ENCODE measurements at regions not wholly inside any gene's neighbourhood (a gene's known extent, or its start where the extent isn't known, plus 50 kb on each side); places are given as distances from the start of the nearest gene placed in this dataset.

DNA sequence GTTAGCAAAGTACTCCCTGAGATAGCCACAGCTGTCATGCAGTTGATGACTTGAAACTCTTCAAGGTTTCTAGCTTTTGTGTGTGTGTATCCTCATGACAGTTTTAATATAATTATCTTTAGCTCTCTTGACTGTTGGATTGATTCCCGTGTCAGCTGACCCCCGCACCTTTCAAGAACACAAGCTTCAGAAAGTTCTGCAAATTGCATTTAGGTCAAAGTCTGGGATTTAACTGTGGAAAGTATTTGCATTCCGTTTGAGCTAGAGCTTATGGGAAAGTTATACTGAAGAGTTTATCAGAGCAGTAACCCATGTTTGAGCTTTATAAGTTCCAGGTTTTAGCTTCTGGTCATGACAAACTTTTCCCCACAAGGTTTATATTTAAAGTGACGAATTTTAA is 380.1 kb upstream of the CHRM3 start (continued):
- no peak for TF ChIP-seq GTF2I (CRISPR knock-in tag; conservative IDR thresholded peaks at IDR 0.05)
- TF ChIP-seq NR1H2 (CRISPR knock-in tag; IDR thresholded peaks at IDR 0.05), result no peak
- no peak for TF ChIP-seq RELA (CRISPR knock-in tag; IDR thresholded peaks at IDR 0.05; ENCODE audit: borderline replicate concordance)
- TF ChIP-seq JUN (CRISPR knock-in tag; IDR thresholded peaks at IDR 0.05), result no peak
- no peak for TF ChIP-seq CREM (CRISPR knock-in tag; IDR thresholded peaks at IDR 0.05)
- no peak for TF ChIP-seq CBFB (CRISPR knock-in tag; IDR thresholded peaks at IDR 0.05; ENCODE audit: low read depth)

DNA sequence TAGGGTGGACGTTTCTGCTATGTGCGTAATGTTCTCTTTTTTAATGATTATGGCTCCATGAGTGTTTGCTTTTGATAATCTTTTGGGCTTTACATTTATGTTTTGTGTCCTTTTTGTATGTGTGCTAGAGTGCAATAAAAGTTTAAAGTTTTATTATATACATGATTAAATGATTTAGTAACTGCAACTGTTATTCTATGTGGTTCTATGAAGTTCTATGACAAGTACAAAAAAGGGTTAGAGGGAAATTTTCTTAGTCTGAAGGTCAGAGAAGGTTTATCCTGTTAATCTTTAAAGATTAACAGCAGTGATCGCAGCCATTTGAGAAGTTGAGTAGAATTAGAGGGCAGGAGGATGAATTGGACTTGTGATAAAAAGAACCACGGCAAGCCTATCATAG is 386.4 kb upstream of the CHRM3 start:
- no peak for ATAC-seq
- Mint-ChIP-seq H3K4me3 (no peak overlapping the region), H3K4me1 (no peaks in the 10 kb centered on the region), H3K27me3 (ENCODE audit: low read depth) (no peaks in the 10 kb centered on the region), H3K27ac (no peak overlapping the region), H3K9me3 (peaks cover 4% of the 10 kb centered on the region; the same call in 1 of the 2 replicates), H3K36me3 (no peaks in the 10 kb centered on the region)
- DNase-seq (ENCODE audit: low spot score), result no peak
- CTCF ChIA-PET, result no interaction called here
- POLR2A ChIA-PET, result no interaction called here
- TF ChIP-seq ZNF671 (CRISPR knock-in tag; IDR thresholded peaks at IDR 0.05) (no peak), NR3C1 (CRISPR knock-in tag; conservative IDR thresholded peaks at IDR 0.05; ENCODE audit: low read depth) (no peak), TEAD1 (CRISPR knock-in tag; IDR thresholded peaks at IDR 0.05) (no peak), RORB (CRISPR knock-in tag; IDR thresholded peaks at IDR 0.05) (no peak), ZNF232 (CRISPR knock-in tag; IDR thresholded peaks at IDR 0.05) (no peak), TEAD4 (CRISPR knock-in tag; IDR thresholded peaks at IDR 0.05) (no peak), ZNF121 (CRISPR knock-in tag; IDR thresholded peaks at IDR 0.05) (no peak), CREB1 (CRISPR knock-in tag; IDR thresholded peaks at IDR 0.05) (no peak), GABPB1 (CRISPR knock-in tag; IDR thresholded peaks at IDR 0.05) (no peak), NFATC4 (CRISPR knock-in tag; IDR thresholded peaks at IDR 0.05) (no peak), ZNF416 (CRISPR knock-in tag; IDR thresholded peaks at IDR 0.05) (no peak), GTF2I (CRISPR knock-in tag; conservative IDR thresholded peaks at IDR 0.05) (no peak), RELA (CRISPR knock-in tag; IDR thresholded peaks at IDR 0.05; ENCODE audit: borderline replicate concordance) (no peak)
- TF ChIP-seq, protein P1, sequence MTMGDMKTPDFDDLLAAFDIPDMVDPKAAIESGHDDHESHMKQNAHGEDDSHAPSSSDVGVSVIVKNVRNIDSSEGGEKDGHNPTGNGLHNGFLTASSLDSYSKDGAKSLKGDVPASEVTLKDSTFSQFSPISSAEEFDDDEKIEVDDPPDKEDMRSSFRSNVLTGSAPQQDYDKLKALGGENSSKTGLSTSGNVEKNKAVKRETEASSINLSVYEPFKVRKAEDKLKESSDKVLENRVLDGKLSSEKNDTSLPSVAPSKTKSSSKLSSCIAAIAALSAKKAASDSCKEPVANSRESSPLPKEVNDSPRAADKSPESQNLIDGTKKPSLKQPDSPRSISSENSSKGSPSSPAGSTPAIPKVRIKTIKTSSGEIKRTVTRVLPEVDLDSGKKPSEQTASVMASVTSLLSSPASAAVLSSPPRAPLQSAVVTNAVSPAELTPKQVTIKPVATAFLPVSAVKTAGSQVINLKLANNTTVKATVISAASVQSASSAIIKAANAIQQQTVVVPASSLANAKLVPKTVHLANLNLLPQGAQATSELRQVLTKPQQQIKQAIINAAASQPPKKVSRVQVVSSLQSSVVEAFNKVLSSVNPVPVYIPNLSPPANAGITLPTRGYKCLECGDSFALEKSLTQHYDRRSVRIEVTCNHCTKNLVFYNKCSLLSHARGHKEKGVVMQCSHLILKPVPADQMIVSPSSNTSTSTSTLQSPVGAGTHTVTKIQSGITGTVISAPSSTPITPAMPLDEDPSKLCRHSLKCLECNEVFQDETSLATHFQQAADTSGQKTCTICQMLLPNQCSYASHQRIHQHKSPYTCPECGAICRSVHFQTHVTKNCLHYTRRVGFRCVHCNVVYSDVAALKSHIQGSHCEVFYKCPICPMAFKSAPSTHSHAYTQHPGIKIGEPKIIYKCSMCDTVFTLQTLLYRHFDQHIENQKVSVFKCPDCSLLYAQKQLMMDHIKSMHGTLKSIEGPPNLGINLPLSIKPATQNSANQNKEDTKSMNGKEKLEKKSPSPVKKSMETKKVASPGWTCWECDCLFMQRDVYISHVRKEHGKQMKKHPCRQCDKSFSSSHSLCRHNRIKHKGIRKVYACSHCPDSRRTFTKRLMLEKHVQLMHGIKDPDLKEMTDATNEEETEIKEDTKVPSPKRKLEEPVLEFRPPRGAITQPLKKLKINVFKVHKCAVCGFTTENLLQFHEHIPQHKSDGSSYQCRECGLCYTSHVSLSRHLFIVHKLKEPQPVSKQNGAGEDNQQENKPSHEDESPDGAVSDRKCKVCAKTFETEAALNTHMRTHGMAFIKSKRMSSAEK (CRISPR knock-in tag; IDR thresholded peaks at IDR 0.05; ENCODE audit: borderline replicate concordance), result no peak
- TF ChIP-seq, protein P2, sequence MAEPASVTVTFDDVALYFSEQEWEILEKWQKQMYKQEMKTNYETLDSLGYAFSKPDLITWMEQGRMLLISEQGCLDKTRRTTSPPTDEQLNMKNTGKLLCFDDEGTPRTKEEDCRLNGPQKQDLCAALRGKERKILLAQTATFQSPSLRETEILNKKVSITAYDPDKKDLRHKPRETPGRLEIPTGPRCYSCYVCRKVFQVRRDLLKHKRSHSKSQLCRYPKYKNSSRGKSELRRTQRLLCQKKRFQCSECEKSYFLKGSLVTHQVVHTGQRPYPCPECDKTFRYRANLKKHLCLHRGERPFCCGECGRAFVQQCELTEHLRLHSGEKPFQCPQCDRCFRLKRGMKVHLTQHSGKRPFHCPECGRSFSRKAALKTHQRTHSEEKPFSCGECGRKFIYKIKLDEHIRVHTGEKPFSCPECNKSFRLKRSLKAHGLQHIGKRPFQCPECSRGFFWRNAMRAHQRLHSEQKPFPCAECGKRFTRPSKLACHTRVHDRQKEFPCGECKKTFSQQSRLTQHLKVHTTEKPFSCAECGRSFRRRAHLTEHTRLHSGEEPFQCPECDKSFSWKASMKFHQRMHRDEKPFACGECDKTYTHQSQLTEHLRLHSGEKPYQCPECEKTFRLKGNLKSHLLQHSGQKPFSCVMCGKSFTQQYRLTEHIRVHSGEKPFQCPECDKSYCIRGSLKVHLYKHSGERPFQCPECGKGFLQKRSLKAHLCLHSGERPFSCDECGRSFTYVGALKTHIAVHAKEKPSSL (CRISPR knock-in tag; conservative IDR thresholded peaks at IDR 0.05), result no peak
- TF ChIP-seq, protein P3, sequence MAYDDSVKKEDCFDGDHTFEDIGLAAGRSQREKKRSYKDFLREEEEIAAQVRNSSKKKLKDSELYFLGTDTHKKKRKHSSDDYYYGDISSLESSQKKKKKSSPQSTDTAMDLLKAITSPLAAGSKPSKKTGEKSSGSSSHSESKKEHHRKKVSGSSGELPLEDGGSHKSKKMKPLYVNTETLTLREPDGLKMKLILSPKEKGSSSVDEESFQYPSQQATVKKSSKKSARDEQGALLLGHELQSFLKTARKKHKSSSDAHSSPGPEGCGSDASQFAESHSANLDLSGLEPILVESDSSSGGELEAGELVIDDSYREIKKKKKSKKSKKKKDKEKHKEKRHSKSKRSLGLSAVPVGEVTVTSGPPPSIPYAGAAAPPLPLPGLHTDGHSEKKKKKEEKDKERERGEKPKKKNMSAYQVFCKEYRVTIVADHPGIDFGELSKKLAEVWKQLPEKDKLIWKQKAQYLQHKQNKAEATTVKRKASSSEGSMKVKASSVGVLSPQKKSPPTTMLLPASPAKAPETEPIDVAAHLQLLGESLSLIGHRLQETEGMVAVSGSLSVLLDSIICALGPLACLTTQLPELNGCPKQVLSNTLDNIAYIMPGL (CRISPR knock-in tag; IDR thresholded peaks at IDR 0.05), result no peak
- TF ChIP-seq, protein P4, sequence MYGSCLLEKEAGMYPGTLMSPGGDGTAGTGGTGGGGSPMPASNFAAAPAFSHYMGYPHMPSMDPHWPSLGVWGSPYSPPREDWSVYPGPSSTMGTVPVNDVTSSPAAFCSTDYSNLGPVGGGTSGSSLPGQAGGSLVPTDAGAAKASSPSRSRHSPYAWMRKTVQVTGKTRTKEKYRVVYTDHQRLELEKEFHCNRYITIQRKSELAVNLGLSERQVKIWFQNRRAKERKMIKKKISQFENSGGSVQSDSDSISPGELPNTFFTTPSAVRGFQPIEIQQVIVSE (CRISPR knock-in tag; IDR thresholded peaks at IDR 0.05; ENCODE audit: borderline replicate concordance), result no peak
- TF ChIP-seq, protein P5, sequence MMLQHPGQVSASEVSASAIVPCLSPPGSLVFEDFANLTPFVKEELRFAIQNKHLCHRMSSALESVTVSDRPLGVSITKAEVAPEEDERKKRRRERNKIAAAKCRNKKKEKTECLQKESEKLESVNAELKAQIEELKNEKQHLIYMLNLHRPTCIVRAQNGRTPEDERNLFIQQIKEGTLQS (CRISPR knock-in tag; conservative IDR thresholded peaks at IDR 0.05), result no peak
- TF ChIP-seq, protein P6, sequence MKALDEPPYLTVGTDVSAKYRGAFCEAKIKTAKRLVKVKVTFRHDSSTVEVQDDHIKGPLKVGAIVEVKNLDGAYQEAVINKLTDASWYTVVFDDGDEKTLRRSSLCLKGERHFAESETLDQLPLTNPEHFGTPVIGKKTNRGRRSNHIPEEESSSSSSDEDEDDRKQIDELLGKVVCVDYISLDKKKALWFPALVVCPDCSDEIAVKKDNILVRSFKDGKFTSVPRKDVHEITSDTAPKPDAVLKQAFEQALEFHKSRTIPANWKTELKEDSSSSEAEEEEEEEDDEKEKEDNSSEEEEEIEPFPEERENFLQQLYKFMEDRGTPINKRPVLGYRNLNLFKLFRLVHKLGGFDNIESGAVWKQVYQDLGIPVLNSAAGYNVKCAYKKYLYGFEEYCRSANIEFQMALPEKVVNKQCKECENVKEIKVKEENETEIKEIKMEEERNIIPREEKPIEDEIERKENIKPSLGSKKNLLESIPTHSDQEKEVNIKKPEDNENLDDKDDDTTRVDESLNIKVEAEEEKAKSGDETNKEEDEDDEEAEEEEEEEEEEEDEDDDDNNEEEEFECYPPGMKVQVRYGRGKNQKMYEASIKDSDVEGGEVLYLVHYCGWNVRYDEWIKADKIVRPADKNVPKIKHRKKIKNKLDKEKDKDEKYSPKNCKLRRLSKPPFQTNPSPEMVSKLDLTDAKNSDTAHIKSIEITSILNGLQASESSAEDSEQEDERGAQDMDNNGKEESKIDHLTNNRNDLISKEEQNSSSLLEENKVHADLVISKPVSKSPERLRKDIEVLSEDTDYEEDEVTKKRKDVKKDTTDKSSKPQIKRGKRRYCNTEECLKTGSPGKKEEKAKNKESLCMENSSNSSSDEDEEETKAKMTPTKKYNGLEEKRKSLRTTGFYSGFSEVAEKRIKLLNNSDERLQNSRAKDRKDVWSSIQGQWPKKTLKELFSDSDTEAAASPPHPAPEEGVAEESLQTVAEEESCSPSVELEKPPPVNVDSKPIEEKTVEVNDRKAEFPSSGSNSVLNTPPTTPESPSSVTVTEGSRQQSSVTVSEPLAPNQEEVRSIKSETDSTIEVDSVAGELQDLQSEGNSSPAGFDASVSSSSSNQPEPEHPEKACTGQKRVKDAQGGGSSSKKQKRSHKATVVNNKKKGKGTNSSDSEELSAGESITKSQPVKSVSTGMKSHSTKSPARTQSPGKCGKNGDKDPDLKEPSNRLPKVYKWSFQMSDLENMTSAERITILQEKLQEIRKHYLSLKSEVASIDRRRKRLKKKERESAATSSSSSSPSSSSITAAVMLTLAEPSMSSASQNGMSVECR (CRISPR knock-in tag; IDR thresholded peaks at IDR 0.05; ENCODE audit: borderline replicate concordance), result no peak
